GM12878 (cell line): ENCODE measurements at regions not wholly inside any gene's neighbourhood (a gene's known extent, or its start where the extent isn't known, plus 50 kb on each side); places are given as distances from the start of the nearest gene placed in this dataset.

Experiments used
- ATAC-seq: fragments of 200-7000 bp; cut with Tn5 transposase; 3 replicates; pipeline ENCODE4 v1.9.1; 2020; ENCODE audit warnings: mild to moderate bottlenecking, moderate library complexity
- BruUV-seq: library from RNA; stranded (reverse); fragments of 400-500 nt; replicated peaks from 2 replicates; lab custom pipeline; 2021; lab: Mats Ljungman, UMichigan
- CTCF ChIA-PET: fragments of 300-600 bp; sonication (Branson Sonifier 250); formaldehyde crosslinking; extraction: SDS; loops from one replicate; lab custom pipeline; 2021; ENCODE audit warnings: inconsistent platforms; lab: Yijun Ruan, JAX
- POLR2A ChIA-PET: fragments of 350-600 bp; formaldehyde crosslinking; extraction: SDS; loops from one replicate; lab custom pipeline; 2021; ENCODE audit warnings: inconsistent platforms; lab: Charles Lee
- RAD21 ChIA-PET: fragments of 300-600 bp; sonication (Branson Sonifier 250); formaldehyde crosslinking; loops from one replicate; lab custom pipeline; 2023; ENCODE audit warnings: antibody characterized with exemption; ENCODE audit not compliant: unreplicated experiment; lab: Charles Lee
- SMC1A ChIA-PET: fragments of 300-600 bp; sonication (Branson Sonifier 250); formaldehyde crosslinking; loops from one replicate; lab custom pipeline; 2023; ENCODE audit not compliant: unreplicated experiment, uncharacterized antibody; lab: Charles Lee
- DNase-seq: peaks from one replicate; pipeline ENCODE4 v3.0.0-alpha.2; 2011; ENCODE audit warnings: low read depth, low spot score
- FAIRE-seq: peaks from 3 replicates; lab custom pipeline; 2011; peaks lifted over from hg19 to GRCh38; lab: Jason Lieb, UNC
- H2AFZ ChIP-seq: 2 replicates; pipeline ENCODE4 v1.6.0; 2011; ENCODE audit warnings: low read depth, low read length, control low read depth; ENCODE audit not compliant: control insufficient read depth
- H3K27ac ChIP-seq: 2 replicates; pipeline ENCODE4 v1.5.1; 2011; ENCODE audit warnings: control low read depth; ENCODE audit not compliant: control insufficient read depth, insufficient read depth
- H3K27me3 ChIP-seq, 2 experiments: replicated peaks in 1 of 2; 2 replicates each; pipeline versions ENCODE4 v1.6.0 to v1.6.1; 2011; ENCODE audit warnings: low read length in 1 of 2; ENCODE audit not compliant: control insufficient read depth in 2 of 2, insufficient read depth in 2 of 2
- H3K36me3 ChIP-seq, 2 experiments: 2 replicates each; pipeline ENCODE4 v1.5.1; 2011; ENCODE audit warnings: low read length in 1 of 2; ENCODE audit not compliant: control insufficient read depth in 2 of 2, insufficient read depth in 2 of 2
- H3K4me1 ChIP-seq: 2 replicates; pipeline ENCODE4 v1.6.1; 2011; ENCODE audit warnings: mild to moderate bottlenecking, low read length, moderate library complexity, mixed read lengths; ENCODE audit not compliant: control insufficient read depth, insufficient read depth
- H3K4me2 ChIP-seq: 2 replicates; pipeline ENCODE4 v1.6.0; 2011; ENCODE audit warnings: control low read depth; ENCODE audit not compliant: control insufficient read depth, insufficient read depth
- H3K4me3 ChIP-seq: fragments of 200-600 bp; sonication (generic); 2 replicates; pipeline ENCODE4 v1.5.1; 2016
- H3K79me2 ChIP-seq: 2 replicates; pipeline ENCODE4 v1.6.0; 2011; ENCODE audit warnings: low read length; ENCODE audit not compliant: control insufficient read depth, insufficient read depth
- H3K9ac ChIP-seq: 2 replicates; pipeline ENCODE4 v1.8.0; 2011; ENCODE audit warnings: low read length, control low read depth, mixed read lengths; ENCODE audit not compliant: control insufficient read depth, insufficient read depth
- H3K9me3 ChIP-seq: replicated peaks from 3 replicates; pipeline ENCODE4 v1.5.1; 2011; ENCODE audit warnings: mild to moderate bottlenecking, low read length; ENCODE audit not compliant: control insufficient read depth, insufficient read depth
- H4K20me1 ChIP-seq: 2 replicates; pipeline ENCODE4 v1.6.0; 2011; ENCODE audit not compliant: control insufficient read depth, insufficient read depth
- BRCA1 ChIP-seq: IDR thresholded peaks from 2 replicates; pipeline ENCODE4 v1.6.1; 2011; ENCODE audit warnings: low read depth, low read length, improper control_type of control experiment
- CHD2 ChIP-seq: IDR thresholded peaks from 2 replicates; pipeline ENCODE4 v1.6.1; 2011; ENCODE audit warnings: low read depth, low read length, improper control_type of control experiment, borderline replicate concordance
- CREB1 ChIP-seq: IDR thresholded peaks from 2 replicates; pipeline ENCODE4 v1.6.1; 2012; ENCODE audit warnings: low read depth, mild to moderate bottlenecking, inconsistent platforms
- MEF2A ChIP-seq: IDR thresholded peaks from 2 replicates; pipeline ENCODE4 v1.6.1; 2011; ENCODE audit warnings: low read depth, mild to moderate bottlenecking, low read length, moderate library complexity; ENCODE audit not compliant: insufficient read depth
- SIX5 ChIP-seq: IDR thresholded peaks from 2 replicates; pipeline ENCODE4 v1.6.1; 2011; ENCODE audit warnings: mild to moderate bottlenecking, low read depth, low read length, moderate library complexity; ENCODE audit not compliant: severe bottlenecking
- STAT3 ChIP-seq: IDR thresholded peaks from 2 replicates; pipeline ENCODE4 v1.6.1; 2011; ENCODE audit warnings: low read depth, low read length, improper control_type of control experiment
- WGBS: methylation state at CpG from one replicate; pipeline ENCODE4 v1.1.6; 2016; ENCODE audit warnings: low lambda C conversion rate; ENCODE audit not compliant: insufficient replicate concordance, insufficient coverage; ENCODE audit errors: missing lambda C conversion rate; 5-methylcytosine and 5-hydroxymethylcytosine counted together
- in situ Hi-C: fragments of 300-500 bp; cut with MboI; formaldehyde crosslinking; loops from 9 replicates; pipeline ENCODE4 v1.14.3; 2018; ENCODE audit warnings: mixed read lengths
- intact Hi-C: fragments of 100-400 bp; cut with micrococcal nuclease; formaldehyde crosslinking; loops from one replicate; pipeline ENCODE4 v1.14.2; 2022; ENCODE audit not compliant: unreplicated experiment
- TF ChIP-seq, protein P1 (sequence below): fragments of 450-650 bp; formaldehyde crosslinking; IDR thresholded peaks from 2 replicates; pipeline ENCODE4 v1.5.0; 2022; ENCODE audit warnings: mild to moderate bottlenecking, missing genetic modification characterization
- TF ChIP-seq, protein P2 (sequence below): IDR thresholded peaks from 2 replicates; pipeline ENCODE4 v1.6.1; 2012; ENCODE audit warnings: low read length, inconsistent platforms

DNA sequence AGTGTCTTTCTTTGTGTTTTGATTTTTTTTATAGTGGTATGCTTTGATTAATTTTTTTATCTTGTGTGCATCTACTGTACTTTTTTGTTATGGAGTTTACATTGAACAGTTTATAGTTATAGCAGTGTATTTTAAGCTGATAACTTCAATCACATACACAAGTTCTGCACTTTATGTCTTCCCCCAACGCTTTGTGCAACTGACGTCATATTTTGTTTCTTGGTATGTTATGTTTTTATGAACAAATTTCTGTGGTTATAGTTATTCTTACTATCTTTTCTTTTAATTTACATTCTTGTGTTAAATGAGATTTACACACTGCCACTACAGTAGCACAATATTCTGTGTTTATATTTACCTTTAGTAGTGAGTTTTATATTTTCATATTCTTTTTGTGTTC, 197.1 kb downstream of the SNAPC1 start (continued):
- TF ChIP-seq, protein P1, sequence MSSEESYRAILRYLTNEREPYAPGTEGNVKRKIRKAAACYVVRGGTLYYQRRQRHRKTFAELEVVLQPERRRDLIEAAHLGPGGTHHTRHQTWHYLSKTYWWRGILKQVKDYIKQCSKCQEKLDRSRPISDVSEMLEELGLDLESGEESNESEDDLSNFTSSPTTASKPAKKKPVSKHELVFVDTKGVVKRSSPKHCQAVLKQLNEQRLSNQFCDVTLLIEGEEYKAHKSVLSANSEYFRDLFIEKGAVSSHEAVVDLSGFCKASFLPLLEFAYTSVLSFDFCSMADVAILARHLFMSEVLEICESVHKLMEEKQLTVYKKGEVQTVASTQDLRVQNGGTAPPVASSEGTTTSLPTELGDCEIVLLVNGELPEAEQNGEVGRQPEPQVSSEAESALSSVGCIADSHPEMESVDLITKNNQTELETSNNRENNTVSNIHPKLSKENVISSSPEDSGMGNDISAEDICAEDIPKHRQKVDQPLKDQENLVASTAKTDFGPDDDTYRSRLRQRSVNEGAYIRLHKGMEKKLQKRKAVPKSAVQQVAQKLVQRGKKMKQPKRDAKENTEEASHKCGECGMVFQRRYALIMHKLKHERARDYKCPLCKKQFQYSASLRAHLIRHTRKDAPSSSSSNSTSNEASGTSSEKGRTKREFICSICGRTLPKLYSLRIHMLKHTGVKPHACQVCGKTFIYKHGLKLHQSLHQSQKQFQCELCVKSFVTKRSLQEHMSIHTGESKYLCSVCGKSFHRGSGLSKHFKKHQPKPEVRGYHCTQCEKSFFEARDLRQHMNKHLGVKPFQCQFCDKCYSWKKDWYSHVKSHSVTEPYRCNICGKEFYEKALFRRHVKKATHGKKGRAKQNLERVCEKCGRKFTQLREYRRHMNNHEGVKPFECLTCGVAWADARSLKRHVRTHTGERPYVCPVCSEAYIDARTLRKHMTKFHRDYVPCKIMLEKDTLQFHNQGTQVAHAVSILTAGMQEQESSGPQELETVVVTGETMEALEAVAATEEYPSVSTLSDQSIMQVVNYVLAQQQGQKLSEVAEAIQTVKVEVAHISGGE, result no peak
- TF ChIP-seq SIX5 (no peak), CREB1 (no peak), CHD2 (no peak), BRCA1 (no peak), STAT3 (no peak)
- TF ChIP-seq, protein P2, sequence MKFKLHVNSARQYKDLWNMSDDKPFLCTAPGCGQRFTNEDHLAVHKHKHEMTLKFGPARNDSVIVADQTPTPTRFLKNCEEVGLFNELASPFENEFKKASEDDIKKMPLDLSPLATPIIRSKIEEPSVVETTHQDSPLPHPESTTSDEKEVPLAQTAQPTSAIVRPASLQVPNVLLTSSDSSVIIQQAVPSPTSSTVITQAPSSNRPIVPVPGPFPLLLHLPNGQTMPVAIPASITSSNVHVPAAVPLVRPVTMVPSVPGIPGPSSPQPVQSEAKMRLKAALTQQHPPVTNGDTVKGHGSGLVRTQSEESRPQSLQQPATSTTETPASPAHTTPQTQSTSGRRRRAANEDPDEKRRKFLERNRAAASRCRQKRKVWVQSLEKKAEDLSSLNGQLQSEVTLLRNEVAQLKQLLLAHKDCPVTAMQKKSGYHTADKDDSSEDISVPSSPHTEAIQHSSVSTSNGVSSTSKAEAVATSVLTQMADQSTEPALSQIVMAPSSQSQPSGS, result no peak

DNA sequence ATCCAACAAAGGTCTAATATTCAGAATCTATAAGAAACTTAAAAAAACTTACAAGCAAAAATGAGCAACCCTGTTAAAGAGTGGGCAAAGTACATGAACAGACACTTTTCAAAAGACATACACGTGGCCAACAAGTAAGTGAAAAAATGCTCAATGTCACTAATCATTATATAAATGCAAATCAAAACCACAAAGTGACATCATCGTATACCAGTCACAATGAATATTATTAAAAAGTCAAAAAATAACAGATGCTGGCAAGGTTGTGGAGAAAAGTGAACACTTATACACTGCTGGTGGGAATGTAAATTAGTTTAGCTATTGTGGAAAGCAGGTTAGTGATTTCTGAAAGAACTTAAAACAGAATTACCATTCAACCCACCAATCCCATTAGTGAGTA, 199.1 kb downstream of the SNAPC1 start:
- in situ Hi-C loops (no loop called here), intact Hi-C loops (no loop called here)
- Histone ChIP-seq H3K79me2 (no peaks in the 10 kb centered on the region), H3K4me2 (no peak overlapping the region), H3K27ac (no peak overlapping the region), H3K4me3 (no peak overlapping the region), H3K9me3 (no peaks in the 10 kb centered on the region), H3K9ac (no peak overlapping the region), H3K36me3 (no peaks in the 10 kb centered on the region), H3K27me3 (no peaks in the 10 kb centered on the region), H3K4me1 (no peaks in the 10 kb centered on the region), H4K20me1 (no peaks in the 10 kb centered on the region), H2AFZ (no peak overlapping the region)
- CTCF ChIA-PET, result no interaction called here
- ATAC-seq (no peak), FAIRE-seq (no peak), DNase-seq (no peak)
- WGBS, result 0% methylated on average over 2 of the region's 2 CpGs
- POLR2A ChIA-PET, result no interaction called here
- BruUV-seq, result no TSS peak
- RAD21 ChIA-PET, result no interaction called here
- no peak for TF ChIP-seq MEF2A
- SMC1A ChIA-PET, result interaction anchor here (1.9 kb wide), 1 partner anchor 66 kb away, joined by 5 read pairs; no protein-coding TSS in a partner anchor
